K562 (cell line): ENCODE measurements at regions not wholly inside any gene's neighbourhood (a gene's known extent, or its start where the extent isn't known, plus 50 kb on each side); places are given as distances from the start of the nearest gene placed in this dataset.

Source experiments
- ATAC-seq: fragments of 200-7000 bp; cut with Tn5 transposase; 3 replicates; pipeline ENCODE4 v1.9.1; 2020; ENCODE audit warnings: moderate library complexity
- BruUV-seq: library from RNA; stranded (reverse); fragments of 400-500 nt; replicated peaks from 2 replicates; lab custom pipeline; 2021; lab: Mats Ljungman, UMichigan
- CTCF ChIA-PET: fragments of 300-600 bp; formaldehyde crosslinking; extraction: SDS; loops from one replicate; lab custom pipeline; 2021; ENCODE audit warnings: low intra/inter-chr PET ratio; lab: Yijun Ruan, JAX
- POLR2A ChIA-PET: fragments of 300-600, 350-650 bp; sonication (Branson Sonifier 250); formaldehyde crosslinking; extraction: SDS; loops from one replicate; lab custom pipeline; 2021; ENCODE audit warnings: antibody characterized with exemption, inconsistent platforms; lab: Yijun Ruan, JAX
- DNase-seq, 4 experiments: peaks; one replicate each; pipeline versions ENCODE4 v3.0.0 to v3.0.0-alpha.2; 2011 to 2018; ENCODE audit warnings: low spot score in 3 of 4, mixed read lengths in 3 of 4; ENCODE audit errors: extremely low read depth in 1 of 4
- FAIRE-seq: peaks from 2 replicates; lab custom pipeline; 2011; peaks lifted over from hg19 to GRCh38; lab: Jason Lieb, UNC
- H2AFZ ChIP-seq: 2 replicates; pipeline ENCODE4 v1.6.0; 2011; ENCODE audit warnings: low read depth, low read length, control low read depth, inconsistent platforms
- H3K27ac ChIP-seq: fragments of 200-600 bp; 3 replicates; pipeline ENCODE4 v1.8.0; 2011; ENCODE audit warnings: low read depth, mild to moderate bottlenecking, control low read depth, inconsistent platforms, low read length, moderate library complexity, mixed read lengths; ENCODE audit errors: extremely low read depth
- H3K27me3 ChIP-seq, 2 experiments: fragments of 300-600 bp in 1 of 2; 2 replicates in 1 of 2; 3 replicates in 1 of 2; pipeline versions ENCODE4 v1.6.0 to v1.8.0; 2011; ENCODE audit warnings: inconsistent platforms in 2 of 2, low read length in 2 of 2, mild to moderate bottlenecking in 1 of 2, mixed read lengths in 1 of 2, moderate library complexity in 1 of 2; ENCODE audit not compliant: control insufficient read depth in 2 of 2, insufficient read depth in 2 of 2
- H3K36me3 ChIP-seq: fragments of 300-600 bp; 3 replicates; pipeline ENCODE4 v1.8.0; 2011; ENCODE audit warnings: mild to moderate bottlenecking, low read length, inconsistent platforms; ENCODE audit not compliant: control insufficient read depth, insufficient read depth
- H3K4me1 ChIP-seq, 2 experiments: fragments of 200-600 bp in 1 of 2; replicated peaks in 1 of 2; 2 replicates in 1 of 2; 3 replicates in 1 of 2; pipeline versions ENCODE4 v1.5.1 to v1.8.0; 2011; ENCODE audit warnings: inconsistent platforms in 2 of 2, low read length in 2 of 2, mild to moderate bottlenecking in 1 of 2, mixed read lengths in 1 of 2, moderate library complexity in 1 of 2; ENCODE audit not compliant: control insufficient read depth in 2 of 2, insufficient read depth in 2 of 2
- H3K4me2 ChIP-seq: 2 replicates; pipeline ENCODE4 v1.6.1; 2011; ENCODE audit warnings: low read length, control low read depth, inconsistent platforms, mixed read lengths; ENCODE audit not compliant: insufficient read depth
- H3K4me3 ChIP-seq: fragments of 200-600 bp; sonication (generic), shearing (Covaris generic); 2 replicates; pipeline ENCODE4 v1.5.1; 2016; ENCODE audit warnings: control low read depth, inconsistent platforms
- H3K79me2 ChIP-seq: fragments of 200-600 bp; 3 replicates; pipeline ENCODE4 v1.8.0; 2011; ENCODE audit warnings: low read length, inconsistent platforms; ENCODE audit not compliant: control insufficient read depth, insufficient read depth
- H3K9ac ChIP-seq, 2 experiments: 2 replicates each; pipeline versions ENCODE4 v1.6.0 to v1.6.1; 2011; ENCODE audit warnings: low read depth in 2 of 2, low read length in 2 of 2, control low read depth in 1 of 2, inconsistent platforms in 1 of 2, mild to moderate bottlenecking in 1 of 2, mixed read lengths in 1 of 2; ENCODE audit not compliant: insufficient read depth in 1 of 2
- H3K9me1 ChIP-seq: one replicate; pipeline ENCODE4 v1.6.0; 2011; ENCODE audit warnings: inconsistent platforms, mild to moderate bottlenecking, low read length, moderate library complexity; ENCODE audit not compliant: control insufficient read depth, insufficient read depth
- H3K9me3 ChIP-seq: replicated peaks from 2 replicates; pipeline ENCODE4 v1.5.1; 2011; ENCODE audit warnings: low read depth, low read length, inconsistent platforms; ENCODE audit not compliant: control insufficient read depth, insufficient read depth
- H4K20me1 ChIP-seq: replicated peaks from 2 replicates; pipeline ENCODE4 v1.6.1; 2011; ENCODE audit warnings: low read length, inconsistent platforms, mixed read lengths; ENCODE audit not compliant: control insufficient read depth, insufficient read depth
- CBX2 ChIP-seq: fragments of 200-600 bp; sonication (generic); IDR thresholded peaks from one replicate; pipeline ENCODE4 v1.6.1; 2012; ENCODE audit warnings: mild to moderate bottlenecking, low read length, inconsistent platforms; ENCODE audit not compliant: insufficient read depth, poor library complexity, severe bottlenecking
- DIDO1 ChIP-seq: fragments of 450-650 bp; IDR thresholded peaks from 2 replicates; pipeline ENCODE4 v1.6.1; 2016; ENCODE audit warnings: low read depth, missing biosample characterization, missing genetic modification characterization
- DMBX1 ChIP-seq: fragments of 250-450 bp; sonication (Bioruptor Pico); IDR thresholded peaks from 2 replicates; pipeline ENCODE4 v1.8.0; 2022; ENCODE audit warnings: inconsistent platforms, mild to moderate bottlenecking, moderate library complexity, borderline replicate concordance
- ETV1 ChIP-seq: fragments of 450-650 bp; conservative IDR thresholded peaks from 2 replicates; pipeline ENCODE4 v1.6.1; 2016; ENCODE audit warnings: missing genetic modification characterization, control low read depth, low read depth, missing compliant biosample characterization
- KLF10 ChIP-seq: fragments of 250-450 bp; sonication (Bioruptor Pico); IDR thresholded peaks from 2 replicates; pipeline ENCODE4 v1.6.1; 2021; ENCODE audit warnings: matching md5 sums
- MCM7 ChIP-seq, 2 experiments: fragments of 450-650 bp; IDR thresholded peaks; 2 replicates each; pipeline ENCODE4 v1.6.1; 2016 to 2018
- NR4A1 ChIP-seq, 2 experiments: fragments of 250-450 bp in 1 of 2; fragments of 450-650 bp in 1 of 2; sonication (Bioruptor Pico) in 1 of 2; IDR thresholded peaks; 2 replicates each; pipeline versions ENCODE4 v1.4.0 to v1.6.1; 2016 to 2020; ENCODE audit warnings: mild to moderate bottlenecking in 2 of 2, missing compliant biosample characterization in 1 of 2, missing genetic modification characterization in 1 of 2, moderate library complexity in 1 of 2
- POLR2B ChIP-seq: fragments of 450-650 bp; IDR thresholded peaks from 2 replicates; pipeline ENCODE4 v1.6.1; 2018; ENCODE audit warnings: low read depth; ENCODE audit not compliant: partially characterized antibody
- PYGO2 ChIP-seq: fragments of 450-650 bp; IDR thresholded peaks from 2 replicates; pipeline ENCODE4 v1.6.1; 2016; ENCODE audit warnings: mild to moderate bottlenecking, missing genetic modification characterization, moderate library complexity, missing compliant biosample characterization
- RBM34 ChIP-seq: fragments of 200-400 bp; formaldehyde crosslinking; IDR thresholded peaks from 2 replicates; pipeline ENCODE4 v1.6.1; 2018; ENCODE audit warnings: low read length, borderline replicate concordance; ENCODE audit not compliant: insufficient read depth
- SNIP1 ChIP-seq: fragments of 450-650 bp; IDR thresholded peaks from 2 replicates; pipeline ENCODE4 v1.7.1; 2017; ENCODE audit warnings: low read depth, mild to moderate bottlenecking
- TAL1 ChIP-seq: fragments of 450-650 bp; IDR thresholded peaks from 2 replicates; pipeline ENCODE4 v1.6.1; 2016; ENCODE audit warnings: mild to moderate bottlenecking
- ZNF347 ChIP-seq: fragments of 450-650 bp; formaldehyde crosslinking; IDR thresholded peaks from 2 replicates; pipeline ENCODE4 v1.4.0; 2020; ENCODE audit warnings: low read depth, mild to moderate bottlenecking, moderate library complexity
- ZNF407 ChIP-seq: fragments of 450-650 bp; IDR thresholded peaks from 2 replicates; pipeline ENCODE4 v1.6.1; 2016; ENCODE audit warnings: low read depth
- ZNF57 ChIP-seq: fragments of 450-650 bp; formaldehyde crosslinking; IDR thresholded peaks from 2 replicates; pipeline ENCODE4 v1.4.0; 2020; ENCODE audit warnings: mild to moderate bottlenecking, moderate library complexity
- WGBS: fragments of 100-300 bp; shearing (Covaris generic); methylation state at CpG from one replicate; pipeline ENCODE4 v1.1.6; 2016; ENCODE audit warnings: low coverage, mixed read lengths; ENCODE audit not compliant: insufficient coverage; ENCODE audit errors: missing lambda C conversion rate; 5-methylcytosine and 5-hydroxymethylcytosine counted together
- in situ Hi-C: fragments of 300-500 bp; cut with MboI; formaldehyde crosslinking; loops from 4 replicates; pipeline ENCODE4 v1.15.0; 2018; ENCODE audit warnings: inconsistent platforms, mixed read lengths
- intact Hi-C: fragments of 100-400 bp; cut with micrococcal nuclease; formaldehyde crosslinking; loops from 2 replicates; pipeline ENCODE4 v1.14.2; 2022

GRCh38 chr5:115384587-115385375 lies 88.3 kb upstream of the CCDC112 start:
- peaks cover 0 to 3% of the 10 kb centered on the region in 2 experiments; a peak in 3 of 5 replicates for H3K27me3 ChIP-seq
- no peaks in the 10 kb centered on the region for H4K20me1 ChIP-seq
- ChIA-PET POLR2A (interaction anchor here (0.7 to 1.2 kb wide), 2 partner anchors 10 to 32 kb away, joined by 3 to 4 read pairs; no protein-coding TSS in a partner anchor), CTCF (no interaction called here)
- no peaks in the 10 kb centered on the region for H3K9me3 ChIP-seq
- H3K4me2 ChIP-seq: no peak overlapping the region
- ATAC-seq (no peak), DNase-seq (peak in 2 of 4 experiments; percentile 7 to 14), FAIRE-seq (no peak)
- in situ Hi-C loops (no loop called here), intact Hi-C loops (loop anchor here (10.0 kb wide), 1 partner anchor 190 kb away; no protein-coding TSS in a partner anchor)
- no peaks in the 10 kb centered on the region; a peak in 1 of 5 replicates for H3K4me1 ChIP-seq
- no peak overlapping the region for H3K27ac ChIP-seq
- no peak overlapping the region for H3K4me3 ChIP-seq
- H3K9me1 ChIP-seq: no peaks in the 10 kb centered on the region
- no peak overlapping the region for H2AFZ ChIP-seq
- 0% methylated on average over 1 of the region's 1 CpG for WGBS
- no peaks in the 10 kb centered on the region for H3K36me3 ChIP-seq
- no peak overlapping the region for H3K9ac ChIP-seq
- no peaks in the 10 kb centered on the region for H3K79me2 ChIP-seq
- no TSS peak for BruUV-seq
- TF ChIP-seq MCM7 (IDR thresholded peaks at IDR 0.05): no peak
- no peak for TF ChIP-seq ZNF57
- TF ChIP-seq NR4A1 (CRISPR knock-in tag; IDR thresholded peaks at IDR 0.05): no peak
- TF ChIP-seq NR4A1 (tag; IDR thresholded peaks at IDR 0.05): peak; percentile 98
- peak; percentile 78; the same call in 1 of the 2 replicates for TF ChIP-seq DIDO1 (tag)
- no peak for TF ChIP-seq POLR2B
- TF ChIP-seq KLF10 (CRISPR knock-in tag): no peak
- TF ChIP-seq DMBX1: 0 out of 2 replicates have a peak, but pooled peaks have one; percentile 53
- no peak for TF ChIP-seq SNIP1
- TF ChIP-seq ZNF347 (CRISPR knock-in tag): no peak
- TF ChIP-seq CBX2: no peak
- TF ChIP-seq ZNF407: no peak
- TF ChIP-seq ETV1 (tag): 0 out of 2 replicates have a peak, but pooled peaks have one; percentile 9
- no peak for TF ChIP-seq TAL1
- TF ChIP-seq RBM34: no peak
- peak; percentile 72 for TF ChIP-seq PYGO2 (tag)
